ENCODE measurements at regions not wholly inside any gene's neighbourhood (a gene's known extent, or its start where the extent isn't known, plus 50 kb on each side); places are given as distances from the start of the nearest gene placed in this dataset.
"Not testable (repeated sequence)": the region's sequence is repeated elsewhere in the genome, so short reads cannot be mapped to it uniquely, and the experiment has no call there.

DNA sequence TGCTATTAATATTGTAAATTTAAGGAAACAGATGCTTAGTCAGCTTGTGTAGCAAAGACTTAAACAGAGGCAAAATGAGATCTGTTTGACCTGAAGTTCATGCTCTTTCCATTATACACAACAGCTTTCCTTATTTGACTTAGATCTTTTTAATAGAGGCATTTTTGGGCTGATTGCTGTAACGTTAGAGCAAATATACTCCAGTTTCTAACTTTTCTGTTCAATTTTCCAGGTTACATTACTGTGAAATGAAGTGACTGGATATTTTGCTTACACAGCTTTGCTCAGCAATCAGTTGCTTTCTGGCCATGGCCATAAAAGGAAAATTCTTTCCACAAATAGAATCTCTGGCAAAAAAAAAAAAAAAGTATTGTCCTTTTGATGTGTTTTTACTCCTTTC, 146.2 kb downstream of the PCDH7 start:
- ATAC-seq (ENCODE audit: poor library complexity) = no peak
- no peak for DNase-seq
- intact Hi-C loops (cut with DNase I) = no loop called here

DNA sequence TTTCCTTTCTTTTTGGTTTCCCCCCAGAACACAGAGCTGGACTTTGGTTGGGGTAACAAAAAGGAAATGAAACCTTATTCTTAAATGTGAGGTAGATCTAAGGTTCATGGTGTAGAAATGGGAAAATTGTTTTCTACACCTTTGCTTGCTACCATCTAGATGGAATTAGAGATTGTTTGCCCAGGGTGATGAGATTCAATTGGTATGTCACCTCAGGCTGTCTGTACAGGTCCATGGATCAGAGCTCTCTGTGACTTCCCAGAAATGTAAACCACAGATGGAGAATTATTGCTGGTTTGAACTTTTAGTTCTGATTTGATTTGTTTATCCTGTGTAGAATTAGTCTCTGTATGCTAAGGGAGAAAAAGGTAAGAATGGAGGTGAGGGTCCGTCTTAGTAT, 146.7 kb downstream of the PCDH7 start:
- DNase-seq (no peak), ATAC-seq (ENCODE audit: poor library complexity) (no peak)
- intact Hi-C loops (cut with DNase I) = no loop called here

DNA sequence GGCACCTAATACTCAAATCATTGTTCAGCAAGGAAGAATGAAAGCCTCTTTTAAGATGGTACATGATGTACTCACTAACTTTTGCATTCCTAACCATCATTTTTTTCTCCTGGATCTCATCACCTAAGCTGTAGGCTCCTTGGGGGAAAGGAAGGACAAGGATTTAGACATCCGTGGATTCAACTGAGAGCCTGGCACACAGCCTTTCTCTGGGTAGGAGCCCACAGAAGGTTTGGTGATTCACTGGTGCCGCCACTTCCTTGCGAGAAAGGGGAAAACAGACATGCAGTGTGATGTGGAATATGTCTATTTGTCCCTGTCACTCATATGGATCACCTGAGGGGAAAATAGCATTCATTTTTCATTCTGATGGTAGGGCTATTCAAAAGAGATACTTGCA, 147.3 kb downstream of the PCDH7 start:
- ATAC-seq (ENCODE audit: poor library complexity) (no peak), DNase-seq (no peak)
- intact Hi-C loops (cut with DNase I) = no loop called here

DNA sequence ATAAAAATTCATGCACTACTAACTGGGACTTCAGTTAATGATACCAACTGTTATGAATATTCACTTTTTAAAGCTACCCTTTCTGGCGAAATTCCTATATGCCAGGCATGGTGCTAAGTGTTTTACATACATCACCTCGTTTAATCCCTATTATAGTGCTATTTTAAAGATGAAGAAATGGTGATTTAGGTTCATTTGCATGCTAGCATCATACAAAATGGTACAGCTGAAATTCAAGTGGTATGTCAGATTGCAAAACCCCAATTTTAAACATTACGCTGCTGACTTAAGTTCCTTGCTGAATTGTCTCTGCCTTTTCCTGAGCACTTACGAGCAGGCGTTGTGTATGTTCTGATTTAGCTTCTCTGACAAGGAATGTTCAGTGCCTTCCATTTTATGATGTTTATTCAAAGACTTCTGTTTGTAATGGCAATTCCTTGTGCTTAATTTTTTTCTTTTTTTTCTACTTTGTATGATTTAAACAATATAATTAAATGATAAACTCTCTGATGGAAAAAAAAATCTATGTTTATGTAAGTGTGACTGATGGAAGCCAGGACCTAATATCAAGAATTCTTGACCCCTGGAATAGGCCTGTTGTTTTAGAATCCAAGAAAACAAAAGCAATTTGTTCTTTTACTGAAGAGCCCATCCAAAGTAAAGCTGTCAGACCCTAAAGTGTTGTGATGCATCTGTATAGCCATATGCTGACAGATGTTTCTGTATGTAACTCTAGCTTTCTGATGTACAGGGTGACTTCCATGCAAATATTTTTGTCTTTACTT, 148.1 kb downstream of the PCDH7 start:
- intact Hi-C loops (cut with DNase I) = no loop called here
- ATAC-seq (ENCODE audit: poor library complexity) = no peak

DNA sequence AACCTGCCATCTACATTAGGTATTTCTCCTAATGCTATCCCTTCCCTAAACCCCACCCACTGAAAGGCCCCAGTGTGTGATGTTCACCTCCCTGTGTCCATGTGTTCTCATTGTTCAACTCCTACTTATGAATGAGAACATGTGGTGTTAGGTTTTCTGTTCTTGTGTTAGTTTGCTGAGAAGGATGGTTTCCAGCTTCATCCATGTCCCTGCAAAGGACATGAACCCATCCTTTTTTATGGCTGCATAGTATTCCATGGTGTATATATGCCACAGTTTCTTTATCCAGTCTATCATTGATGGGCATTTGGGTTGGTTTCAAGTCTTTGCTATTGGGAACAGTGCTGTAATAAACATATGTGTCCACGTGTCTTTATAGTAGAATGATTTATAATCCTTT, 149.2 kb downstream of the PCDH7 start:
- intact Hi-C loops (cut with DNase I); DNase-seq; ATAC-seq (ENCODE audit: poor library complexity): not testable (repeated sequence)

More for the DNA sequence above, 148.1 kb downstream of the PCDH7 start:
- DNase-seq = no peak

DNA sequence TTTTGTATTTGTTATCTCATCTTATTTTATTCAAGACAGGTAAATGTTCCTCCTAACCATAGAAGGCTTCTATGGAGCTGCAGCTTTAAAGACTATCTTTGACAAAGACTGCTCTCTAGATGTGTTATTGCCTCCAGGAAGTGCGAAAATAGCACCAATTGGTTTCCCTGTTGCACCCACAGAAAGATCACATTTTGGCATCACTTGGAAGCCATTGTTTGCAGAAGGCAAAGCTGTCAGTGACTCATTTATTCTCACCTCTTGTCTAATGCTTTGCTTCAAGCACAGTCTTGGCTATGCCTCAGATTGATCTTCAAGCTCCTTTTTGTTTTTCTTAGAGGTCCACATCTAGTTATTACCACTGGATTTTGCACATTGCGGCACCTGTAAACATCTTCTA, 150.3 kb downstream of the PCDH7 start:
- no peak for DNase-seq
- intact Hi-C loops (cut with DNase I) = no loop called here
- ATAC-seq (ENCODE audit: poor library complexity) = peak; percentile 41

DNA sequence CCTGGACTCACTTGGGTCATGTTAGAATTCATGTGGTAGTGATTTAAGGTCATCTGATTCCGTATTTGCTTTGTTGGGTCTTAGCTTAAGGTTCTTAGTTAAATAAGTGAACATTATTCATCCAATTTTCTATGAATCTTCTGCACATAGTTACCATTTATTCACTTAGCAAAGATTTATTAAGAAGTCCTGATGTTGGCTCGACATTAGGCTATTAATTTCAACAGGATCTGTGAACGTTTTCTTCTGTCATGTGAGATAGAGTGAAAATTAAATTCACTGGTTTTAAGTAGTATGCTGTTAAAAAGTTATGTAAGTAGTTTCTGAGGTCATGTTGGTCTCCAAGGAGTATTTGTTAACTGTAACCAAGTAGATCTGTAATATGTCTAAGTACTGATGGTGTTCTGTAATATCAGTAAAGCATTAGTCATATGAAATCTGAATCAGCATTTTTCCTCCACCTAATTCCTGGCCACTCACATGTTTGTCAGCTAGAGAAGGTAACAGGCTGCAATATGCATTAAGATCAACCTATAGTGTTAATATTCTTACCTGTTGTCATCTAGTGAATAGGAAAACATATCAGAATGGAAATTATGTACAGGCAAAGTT, 155.6 kb downstream of the PCDH7 start:
- intact Hi-C loops (cut with DNase I) = no loop called here
- no peak for ATAC-seq (ENCODE audit: poor library complexity)
- no peak for DNase-seq

DNA sequence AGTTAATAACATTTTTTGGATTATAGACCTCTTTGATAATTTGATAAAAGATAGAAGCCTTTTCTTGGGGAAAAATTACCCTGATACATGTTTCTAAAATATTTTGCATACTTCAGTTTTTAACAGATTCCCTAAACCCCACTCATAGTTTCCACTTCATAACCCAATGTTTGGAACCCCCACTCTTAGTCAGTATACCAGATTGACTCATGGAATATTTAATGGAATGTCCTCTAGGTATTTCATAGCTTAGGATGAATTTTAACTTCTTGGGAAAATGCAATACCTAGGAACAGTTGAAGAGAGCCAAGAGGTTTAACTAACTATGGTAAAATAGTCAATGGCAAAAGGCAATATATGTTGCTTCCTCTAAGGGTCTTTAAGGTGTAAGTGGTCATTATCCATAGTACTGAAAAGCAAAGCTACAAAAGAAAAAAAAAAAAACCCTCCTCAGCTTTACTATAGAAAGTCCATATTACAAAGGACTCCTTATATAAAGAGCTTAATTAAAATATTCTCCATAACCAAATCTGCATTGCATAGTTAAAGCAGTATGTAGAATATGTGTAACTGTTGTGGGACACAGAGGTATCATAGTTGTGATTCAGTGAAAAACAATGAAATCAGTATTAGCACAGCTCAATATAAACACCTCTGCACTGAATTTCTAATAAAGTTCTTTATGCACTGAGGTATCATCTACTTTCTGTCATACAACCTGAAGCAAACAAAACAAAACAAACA, 159.9 kb downstream of the PCDH7 start:
- intact Hi-C loops (cut with DNase I) = no loop called here
- DNase-seq = no peak
- no peak for ATAC-seq (ENCODE audit: poor library complexity)

DNA sequence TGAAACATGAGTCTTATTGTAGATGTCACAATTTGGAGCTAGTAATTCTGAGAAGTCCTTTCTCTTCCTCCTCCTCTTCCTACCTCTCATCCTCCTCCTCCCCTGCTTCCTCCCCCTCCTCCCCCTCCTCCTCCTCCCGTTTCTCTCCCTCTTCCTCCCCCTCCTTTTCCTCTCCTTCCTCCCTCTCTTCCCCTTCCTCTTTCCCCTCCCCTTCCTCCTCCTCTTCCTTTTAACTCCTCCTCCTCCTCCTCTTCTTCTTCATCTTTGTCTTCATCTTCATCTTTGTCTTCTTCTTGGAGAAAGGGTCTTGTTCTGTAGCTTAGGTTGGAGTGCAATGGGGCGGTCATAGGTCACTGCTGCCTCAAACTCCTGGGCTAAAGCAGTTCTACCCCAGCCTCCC, 161.8 kb downstream of the PCDH7 start:
- ATAC-seq (ENCODE audit: poor library complexity) (no peak), DNase-seq (no peak)
- intact Hi-C loops (cut with DNase I) = no loop called here

DNA sequence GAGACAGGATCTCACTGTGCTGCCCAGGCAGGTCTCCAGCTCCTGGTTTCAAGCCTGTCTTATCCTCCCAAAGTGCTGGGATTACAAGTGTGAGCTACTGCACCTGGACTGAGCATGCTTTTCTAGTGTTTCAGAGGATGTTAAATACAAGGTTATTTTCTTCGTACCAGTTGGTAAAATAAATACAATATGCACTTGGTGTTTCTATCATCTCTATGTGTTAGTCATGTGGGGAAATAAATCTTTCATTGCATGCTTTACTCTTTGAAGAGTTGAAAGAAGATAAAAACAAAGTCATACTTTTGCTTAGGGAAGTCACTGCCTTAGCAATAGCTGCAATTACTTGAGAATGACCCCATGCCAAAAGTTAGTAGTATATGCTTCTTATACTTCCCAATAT, 162.3 kb downstream of the PCDH7 start:
- no peak for ATAC-seq (ENCODE audit: poor library complexity)
- DNase-seq = no peak
- intact Hi-C loops (cut with DNase I) = no loop called here

DNA sequence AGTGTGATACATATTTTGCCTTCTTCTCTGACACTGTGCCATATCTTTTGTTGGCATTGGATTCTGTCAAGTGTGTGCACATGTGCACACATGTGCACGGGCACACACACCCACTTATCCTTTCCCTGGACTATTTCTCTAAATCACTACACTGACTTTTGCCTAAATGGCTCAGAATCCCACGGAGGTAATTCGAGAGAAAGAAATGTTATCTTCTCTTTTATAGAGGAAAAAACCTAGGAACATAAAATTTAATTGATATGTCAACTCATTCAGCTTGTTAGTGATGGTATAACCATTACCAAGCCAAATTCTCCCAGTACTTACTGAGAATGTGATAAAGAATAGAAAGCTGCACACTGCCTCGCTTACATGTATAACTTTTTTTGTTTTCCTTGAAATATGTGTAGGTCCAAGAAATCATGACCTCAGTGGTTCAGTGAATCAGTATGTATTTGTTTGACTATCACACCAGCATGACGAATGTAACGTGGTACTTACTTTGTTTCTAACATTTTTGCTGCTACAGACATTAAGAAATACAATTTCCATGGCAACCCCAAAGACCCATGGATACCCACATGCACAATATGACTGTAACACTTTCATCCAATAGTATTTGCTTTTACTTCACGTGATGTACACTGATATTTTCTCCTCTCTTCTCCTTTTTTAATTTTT, 163.0 kb downstream of the PCDH7 start:
- DNase-seq (no peak), ATAC-seq (ENCODE audit: poor library complexity) (no peak)
- intact Hi-C loops (cut with DNase I) = no loop called here

DNA sequence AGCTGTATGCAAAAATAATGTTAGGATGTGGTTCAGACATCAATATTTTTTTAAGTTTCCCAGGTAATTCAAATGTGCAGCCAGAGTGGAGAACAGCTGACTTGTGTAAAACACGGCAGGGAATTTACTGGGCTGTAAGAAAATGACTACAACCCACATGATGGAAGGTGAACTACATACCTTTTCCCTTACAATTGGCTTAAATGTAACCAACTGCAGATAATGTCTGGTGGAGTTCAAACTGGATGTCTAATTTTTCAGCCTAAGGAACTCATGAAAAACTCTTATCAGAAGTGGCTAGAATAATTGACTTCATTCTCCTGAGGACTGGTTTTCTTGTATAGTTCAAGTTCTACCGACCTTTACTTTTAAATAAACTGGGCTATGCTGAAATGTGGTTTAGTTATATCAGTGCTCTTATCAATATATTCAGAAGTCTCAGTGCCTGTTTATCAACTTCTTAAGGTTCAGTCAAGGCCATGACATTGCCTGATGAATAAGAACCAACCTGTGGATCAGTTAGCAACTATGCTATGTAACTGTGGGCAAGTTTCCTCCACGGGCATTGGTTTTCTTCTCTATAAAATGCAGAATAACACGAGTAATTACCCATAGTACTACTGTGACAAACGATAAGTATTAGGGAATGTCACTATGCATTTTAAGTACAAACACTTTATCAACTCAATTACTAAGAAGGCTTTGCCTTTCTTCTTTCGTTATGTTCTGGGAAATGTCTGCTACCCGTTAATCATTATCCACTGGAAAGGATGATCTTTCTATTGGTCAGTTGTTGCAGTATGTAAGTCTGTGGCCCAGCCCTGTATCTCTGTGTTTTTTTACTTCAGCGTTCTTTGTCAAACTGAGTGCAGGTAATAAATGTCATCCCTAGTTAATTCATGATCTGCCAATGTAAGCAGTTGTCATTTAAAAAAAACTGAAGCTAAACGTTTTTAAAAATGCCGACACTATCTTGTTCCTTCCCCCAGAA, 181.6 kb downstream of the PCDH7 start:
- no peak for DNase-seq
- intact Hi-C loops (cut with DNase I) = no loop called here
- no peak for ATAC-seq (ENCODE audit: poor library complexity)

DNA sequence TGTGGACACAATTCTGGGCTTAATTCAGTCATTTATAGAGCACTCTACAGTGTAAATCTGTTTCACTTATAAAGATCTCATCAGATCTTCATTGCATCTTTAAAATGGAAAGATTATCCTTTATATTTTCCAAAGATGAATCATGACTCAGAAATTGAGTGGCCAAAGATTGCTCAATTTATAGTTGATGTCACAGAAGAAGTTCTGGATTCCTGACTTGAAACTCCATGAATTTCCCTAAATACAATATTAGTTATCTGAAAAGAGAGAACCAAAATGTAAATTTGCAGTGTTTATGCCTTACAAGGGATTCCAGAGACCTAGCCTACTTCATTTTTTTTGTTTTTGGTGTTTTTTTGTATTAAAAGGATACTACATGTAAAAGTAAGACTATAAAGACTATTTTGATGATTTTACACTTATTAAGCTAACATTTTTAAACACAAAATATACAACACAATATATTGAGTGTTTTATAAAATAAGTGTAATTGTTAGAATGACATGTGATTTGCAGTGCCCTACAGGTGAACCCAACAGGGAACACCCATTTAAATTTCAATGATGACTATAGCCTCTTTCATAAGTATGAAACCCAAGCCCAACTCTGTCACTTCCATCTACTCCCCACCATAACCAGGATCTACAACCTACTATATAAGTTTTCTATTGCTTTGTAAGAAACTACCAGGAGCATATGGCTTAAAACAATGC, 183.5 kb downstream of the PCDH7 start:
- DNase-seq (no peak), ATAC-seq (ENCODE audit: poor library complexity) (no peak)
- intact Hi-C loops (cut with DNase I) = no loop called here

DNA sequence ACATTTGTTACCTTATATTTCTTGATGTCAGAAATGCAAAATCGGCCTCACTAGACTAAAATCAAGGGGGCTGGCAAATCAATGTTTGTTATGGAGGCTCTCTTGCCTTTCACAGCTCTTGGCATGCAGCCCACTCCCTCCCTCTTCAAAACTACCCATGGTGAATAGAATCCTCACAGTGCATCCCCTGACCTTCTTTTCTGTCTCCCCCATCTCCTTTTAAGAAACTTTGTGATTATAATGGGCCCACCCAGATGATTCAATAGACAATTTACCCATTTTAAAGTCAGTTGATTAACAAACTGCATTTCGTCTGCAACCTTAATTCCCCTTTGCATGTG, 184.0 kb downstream of the PCDH7 start:
- no peak for ATAC-seq (ENCODE audit: poor library complexity)
- intact Hi-C loops (cut with DNase I) = no loop called here
- no peak for DNase-seq

DNA sequence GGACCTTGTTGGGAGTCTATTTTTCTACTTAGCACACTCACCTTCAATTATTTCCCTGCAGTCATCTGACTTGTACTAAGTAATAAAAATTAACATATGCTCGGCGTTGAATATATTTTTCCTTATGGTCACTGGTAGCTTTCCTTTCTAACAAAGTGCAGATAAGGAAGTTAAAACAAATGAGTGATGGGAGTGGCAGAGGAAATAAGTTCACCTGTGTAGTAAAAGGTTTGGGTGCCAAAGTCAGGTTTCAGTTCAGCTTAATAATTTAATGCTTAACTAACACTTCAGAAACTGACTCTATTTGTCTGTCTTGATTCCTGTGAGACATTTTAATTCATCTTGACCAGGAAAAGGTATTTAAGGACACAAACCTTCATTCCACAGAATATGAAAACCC, 184.4 kb downstream of the PCDH7 start:
- no peak for ATAC-seq (ENCODE audit: poor library complexity)
- intact Hi-C loops (cut with DNase I) = no loop called here
- DNase-seq = no peak

DNA sequence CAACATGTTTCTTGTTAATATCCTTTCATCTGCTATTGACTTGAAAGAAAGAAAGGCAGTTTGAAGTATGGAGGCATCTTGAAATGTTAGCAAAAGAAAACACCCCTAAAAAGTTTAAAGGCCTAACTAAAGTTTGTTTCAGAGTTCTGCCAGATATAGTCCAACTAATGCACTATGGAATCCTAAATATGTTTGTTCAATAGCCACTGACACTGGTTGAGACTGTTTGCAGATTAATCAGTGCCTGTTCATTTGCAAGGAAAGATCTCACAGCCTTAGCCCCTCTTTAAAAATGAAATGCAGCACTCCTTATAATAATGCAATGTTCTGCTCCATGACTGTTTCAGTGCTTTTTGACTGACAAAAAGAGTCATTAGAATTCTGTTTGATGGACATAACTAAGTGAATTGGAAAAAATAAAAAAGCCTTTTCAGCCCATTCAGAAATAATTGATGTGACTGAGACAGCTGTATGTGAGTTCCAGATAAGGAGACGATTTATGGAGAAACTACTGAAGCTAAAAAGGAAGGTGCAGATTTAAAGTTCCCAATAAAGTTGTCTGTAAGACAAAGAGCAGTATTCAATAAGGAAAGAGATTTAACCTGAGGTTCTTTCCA, 192.0 kb downstream of the PCDH7 start:
- ATAC-seq (ENCODE audit: poor library complexity) (no peak), DNase-seq (no peak)
- intact Hi-C loops (cut with DNase I) = no loop called here
